ENCODE measurements at regions not wholly inside any gene's neighbourhood (a gene's known extent, or its start where the extent isn't known, plus 50 kb on each side); places are given as distances from the start of the nearest gene placed in this dataset.

- no peak for DNase-seq (ENCODE audit: extremely low spot score)
- WGBS, result 15% methylated on average over 2 of the region's 2 CpGs
- Histone ChIP-seq H3K27ac (ENCODE audit: low read depth) (no peak overlapping the region), H3K36me3 (ENCODE audit: insufficient read depth) (no peaks in the 10 kb centered on the region), H3K4me3 (ENCODE audit: low read depth, low read length) (no peak overlapping the region), H3K4me1 (ENCODE audit: insufficient read depth) (no peaks in the 10 kb centered on the region)
Observed at GRCh38 chr14:53458368-53458814, 305.3 kb upstream of the DDHD1 start.

GRCh38 chr14:53456931-53457330, 303.8 kb upstream of the DDHD1 start:
- Histone ChIP-seq H3K27ac (ENCODE audit: low read depth) (no peak overlapping the region), H3K36me3 (ENCODE audit: insufficient read depth) (no peaks in the 10 kb centered on the region), H3K4me1 (ENCODE audit: insufficient read depth) (no peaks in the 10 kb centered on the region), H3K4me3 (ENCODE audit: low read depth, low read length) (no peak overlapping the region)
- DNase-seq (ENCODE audit: extremely low spot score), result no peak
- WGBS, result 83% methylated on average over 1 of the region's 1 CpG

GRCh38 chr14:53452005-53452673, 299.0 kb upstream of the DDHD1 start:
- Histone ChIP-seq H3K4me3 (ENCODE audit: low read depth, low read length) (no peak overlapping the region), H3K36me3 (ENCODE audit: insufficient read depth) (no peaks in the 10 kb centered on the region), H3K27ac (ENCODE audit: low read depth) (no peak overlapping the region), H3K4me1 (ENCODE audit: insufficient read depth) (no peaks in the 10 kb centered on the region)
- 96% methylated on average over 4 of the region's 4 CpGs for WGBS
- DNase-seq (ENCODE audit: extremely low spot score), result no peak

- no peaks in the 10 kb centered on the region for H3K36me3 ChIP-seq (ENCODE audit: insufficient read depth)
- no peak for DNase-seq (ENCODE audit: extremely low spot score)
- WGBS, result 44% methylated on average over 3 of the region's 3 CpGs
- no peak overlapping the region for H3K4me3 ChIP-seq (ENCODE audit: low read depth, low read length)
- no peaks in the 10 kb centered on the region for H3K4me1 ChIP-seq (ENCODE audit: insufficient read depth)
- no peak overlapping the region for H3K27ac ChIP-seq (ENCODE audit: low read depth)
Observed at GRCh38 chr14:53450871-53451270, 297.7 kb upstream of the DDHD1 start.

- no peak for DNase-seq (ENCODE audit: extremely low spot score)
- no peaks in the 10 kb centered on the region for H3K4me1 ChIP-seq (ENCODE audit: insufficient read depth)
- H3K27ac ChIP-seq (ENCODE audit: low read depth), result no peak overlapping the region
- no peaks in the 10 kb centered on the region for H3K36me3 ChIP-seq (ENCODE audit: insufficient read depth)
- H3K4me3 ChIP-seq (ENCODE audit: low read depth, low read length), result no peak overlapping the region
- 92% methylated on average over 2 of the region's 2 CpGs for WGBS
Observed at GRCh38 chr14:53448682-53449081, 295.6 kb upstream of the DDHD1 start.

GRCh38 chr14:53444677-53445312, 291.7 kb upstream of the DDHD1 start:
- no peak for DNase-seq (ENCODE audit: extremely low spot score)
- Histone ChIP-seq H3K4me3 (ENCODE audit: low read depth, low read length) (no peak overlapping the region), H3K36me3 (ENCODE audit: insufficient read depth) (no peaks in the 10 kb centered on the region), H3K4me1 (ENCODE audit: insufficient read depth) (no peaks in the 10 kb centered on the region), H3K27ac (ENCODE audit: low read depth) (no peak overlapping the region)
- 93% methylated on average over 5 of the region's 5 CpGs for WGBS

GRCh38 chr14:53441789-53442188, 288.7 kb upstream of the DDHD1 start:
- Histone ChIP-seq H3K4me1 (ENCODE audit: insufficient read depth) (no peaks in the 10 kb centered on the region), H3K36me3 (ENCODE audit: insufficient read depth) (no peaks in the 10 kb centered on the region), H3K27ac (ENCODE audit: low read depth) (no peak overlapping the region), H3K4me3 (ENCODE audit: low read depth, low read length) (no peak overlapping the region)
- 77% methylated on average over 6 of the region's 6 CpGs for WGBS
- DNase-seq (ENCODE audit: extremely low spot score), result no peak

- Histone ChIP-seq H3K27ac (ENCODE audit: low read depth) (no peak overlapping the region), H3K4me1 (ENCODE audit: insufficient read depth) (no peaks in the 10 kb centered on the region), H3K4me3 (ENCODE audit: low read depth, low read length) (no peak overlapping the region)
Observed at GRCh38 chr14:53437858-53438257, 284.7 kb upstream of the DDHD1 start.

GRCh38 chr14:53432378-53432802, 279.3 kb upstream of the DDHD1 start:
- Histone ChIP-seq H3K4me3 (ENCODE audit: low read depth, low read length) (no peak overlapping the region), H3K27ac (ENCODE audit: low read depth) (no peak overlapping the region), H3K4me1 (ENCODE audit: insufficient read depth) (no peaks in the 10 kb centered on the region), H3K36me3 (ENCODE audit: insufficient read depth) (no peaks in the 10 kb centered on the region)
- DNase-seq (ENCODE audit: extremely low spot score), result no peak
- 48% methylated on average over 2 of the region's 2 CpGs for WGBS

More at GRCh38 chr14:53437858-53438257, 284.7 kb upstream of the DDHD1 start:
- DNase-seq (ENCODE audit: extremely low spot score), result no peak
- H3K36me3 ChIP-seq (ENCODE audit: insufficient read depth), result no peaks in the 10 kb centered on the region

- WGBS, result 49% methylated on average over 2 of the region's 2 CpGs
- Histone ChIP-seq H3K4me1 (ENCODE audit: insufficient read depth) (no peaks in the 10 kb centered on the region), H3K4me3 (ENCODE audit: low read depth, low read length) (no peak overlapping the region), H3K27ac (ENCODE audit: low read depth) (no peak overlapping the region), H3K36me3 (ENCODE audit: insufficient read depth) (no peaks in the 10 kb centered on the region)
- no peak for DNase-seq (ENCODE audit: extremely low spot score)
Observed at GRCh38 chr14:53430870-53431269, 277.7 kb upstream of the DDHD1 start.

GRCh38 chr14:53412819-53413675, 259.9 kb upstream of the DDHD1 start:
- no peaks in the 10 kb centered on the region for H3K4me1 ChIP-seq (ENCODE audit: insufficient read depth)
- WGBS, result 82% methylated on average over 1 of the region's 1 CpG
- H3K4me3 ChIP-seq (ENCODE audit: low read depth, low read length), result no peak overlapping the region
- H3K36me3 ChIP-seq (ENCODE audit: insufficient read depth), result no peaks in the 10 kb centered on the region
- no peak for DNase-seq (ENCODE audit: extremely low spot score)
- no peak overlapping the region for H3K27ac ChIP-seq (ENCODE audit: low read depth)

- 52% methylated on average over 4 of the region's 4 CpGs for WGBS
Observed at GRCh38 chr14:53411125-53411524, 258.0 kb upstream of the DDHD1 start.

GRCh38 chr14:53409969-53410368, 256.8 kb upstream of the DDHD1 start:
- no peak for DNase-seq (ENCODE audit: extremely low spot score)
- Histone ChIP-seq H3K4me3 (ENCODE audit: low read depth, low read length) (no peak overlapping the region), H3K36me3 (ENCODE audit: insufficient read depth) (no peaks in the 10 kb centered on the region), H3K27ac (ENCODE audit: low read depth) (no peak overlapping the region), H3K4me1 (ENCODE audit: insufficient read depth) (no peaks in the 10 kb centered on the region)
- WGBS, result 73% methylated on average over 4 of the region's 4 CpGs

More at GRCh38 chr14:53411125-53411524, 258.0 kb upstream of the DDHD1 start:
- Histone ChIP-seq H3K36me3 (ENCODE audit: insufficient read depth) (no peaks in the 10 kb centered on the region), H3K4me3 (ENCODE audit: low read depth, low read length) (no peak overlapping the region), H3K4me1 (ENCODE audit: insufficient read depth) (no peaks in the 10 kb centered on the region), H3K27ac (ENCODE audit: low read depth) (no peak overlapping the region)
- DNase-seq (ENCODE audit: extremely low spot score), result no peak

- no peak for DNase-seq (ENCODE audit: extremely low spot score)
- H3K4me1 ChIP-seq (ENCODE audit: insufficient read depth), result no peaks in the 10 kb centered on the region
- WGBS, result 94% methylated on average over 2 of the region's 2 CpGs
- no peak overlapping the region for H3K27ac ChIP-seq (ENCODE audit: low read depth)
- no peak overlapping the region for H3K4me3 ChIP-seq (ENCODE audit: low read depth, low read length)
- H3K36me3 ChIP-seq (ENCODE audit: insufficient read depth), result no peaks in the 10 kb centered on the region
Observed at GRCh38 chr14:53409289-53409688, 256.2 kb upstream of the DDHD1 start.

All from urinary bladder (tissue), 3 donors.